Globus pallidus (tissue), 1 donor: ENCODE measurements at regions not wholly inside any gene's neighbourhood (a gene's known extent, or its start where the extent isn't known, plus 50 kb on each side); places are given as distances from the start of the nearest gene placed in this dataset.
"Not testable (repeated sequence)": the region's sequence is repeated elsewhere in the genome, so short reads cannot be mapped to it uniquely, and the experiment has no call there.

Source experiments
- DNase-seq: peaks from one replicate; pipeline ENCODE4 v3.0.0-alpha.2; 2015; ENCODE audit warnings: low spot score

- DNase-seq, result no peak
Measured at GRCh38 chr2:194100201-194100600, 1556.8 kb upstream of the SLC39A10 start.

DNA sequence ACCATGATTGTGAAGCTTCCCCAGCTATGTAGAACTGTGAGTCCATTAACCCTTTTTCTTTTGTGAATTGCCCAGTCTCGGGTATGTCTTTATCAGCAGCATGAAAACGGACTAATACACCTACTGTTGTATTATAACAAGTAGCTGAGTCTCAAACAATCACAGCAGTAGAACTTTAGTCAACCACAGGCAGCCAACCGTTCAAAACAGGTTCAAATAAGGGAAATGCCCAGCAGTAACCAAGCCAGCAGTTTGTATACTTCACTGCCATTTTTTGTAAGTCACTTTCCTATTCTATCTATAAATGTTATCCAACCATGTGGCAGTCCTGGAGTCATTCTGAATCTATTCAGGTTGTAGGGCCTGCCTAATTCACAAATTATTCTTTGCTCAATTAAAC lies 1560.6 kb upstream of the SLC39A10 start:
- no peak for DNase-seq

DNA sequence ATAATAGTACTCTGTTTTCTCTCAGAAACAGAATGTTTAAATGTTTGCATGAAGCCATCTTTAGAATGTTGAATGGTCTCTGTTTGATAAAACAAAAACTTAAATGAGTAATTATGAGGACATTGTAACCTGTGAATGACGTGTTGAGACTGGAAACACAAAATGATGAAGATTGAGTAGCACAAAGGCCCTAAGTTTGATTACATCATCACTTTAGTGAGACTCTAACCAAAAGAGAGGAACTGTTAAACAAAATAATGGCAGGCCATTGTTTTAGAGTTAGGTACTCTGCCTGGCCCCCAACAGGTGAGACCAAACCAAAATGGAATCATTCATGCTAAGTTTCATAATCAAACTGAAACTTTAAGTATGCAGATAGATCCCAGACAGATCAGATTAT lies 1561.7 kb upstream of the SLC39A10 start:
- DNase-seq, result no peak

- DNase-seq, result no peak
Measured at GRCh38 chr2:194090251-194090905, 1566.6 kb upstream of the SLC39A10 start.

GRCh38 chr2:194087089-194087958 lies 1569.7 kb upstream of the SLC39A10 start:
- no peak for DNase-seq

GRCh38 chr2:194086129-194086528 lies 1570.9 kb upstream of the SLC39A10 start:
- DNase-seq, result no peak

DNA sequence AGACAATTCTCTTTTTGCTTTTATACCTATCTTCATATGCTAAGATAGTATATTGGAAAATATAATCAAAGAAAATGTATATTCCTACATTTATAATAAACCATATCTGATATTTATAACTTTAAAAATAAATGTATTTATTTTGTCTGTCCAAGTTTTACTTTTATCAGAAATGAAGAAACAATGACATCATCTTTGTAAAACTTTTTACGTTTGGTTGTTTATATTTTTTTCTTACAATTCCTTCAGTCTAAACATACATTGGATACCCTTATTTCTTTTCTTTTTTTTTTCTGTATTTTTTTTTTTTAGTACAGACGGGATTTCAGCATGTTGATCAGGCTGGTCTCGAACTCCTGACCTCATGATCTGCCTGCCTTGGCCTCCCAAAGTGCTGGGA lies 1577.0 kb upstream of the SLC39A10 start:
- no peak for DNase-seq

- no peak for DNase-seq
Measured at GRCh38 chr2:194077366-194077765, 1579.7 kb upstream of the SLC39A10 start.

DNA sequence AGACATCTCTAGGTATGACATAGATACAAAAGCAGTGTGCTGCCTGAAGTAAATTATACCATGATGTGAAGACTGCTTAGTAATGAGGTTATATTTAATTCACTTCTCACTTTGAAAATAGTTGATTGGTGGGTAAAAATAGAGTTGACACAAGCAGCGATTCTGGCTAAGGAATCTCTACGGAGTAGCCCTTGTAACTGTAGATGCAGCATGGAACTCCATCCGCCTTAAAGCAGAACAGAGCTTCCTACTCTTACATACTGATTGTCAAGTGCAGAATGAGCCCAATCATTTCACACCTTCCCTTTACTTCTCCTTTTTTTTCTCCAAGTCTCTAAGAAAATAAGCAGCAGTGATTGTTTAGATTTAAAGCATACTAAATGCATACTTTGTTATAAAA lies 1594.6 kb upstream of the SLC39A10 start:
- no peak for DNase-seq

DNA sequence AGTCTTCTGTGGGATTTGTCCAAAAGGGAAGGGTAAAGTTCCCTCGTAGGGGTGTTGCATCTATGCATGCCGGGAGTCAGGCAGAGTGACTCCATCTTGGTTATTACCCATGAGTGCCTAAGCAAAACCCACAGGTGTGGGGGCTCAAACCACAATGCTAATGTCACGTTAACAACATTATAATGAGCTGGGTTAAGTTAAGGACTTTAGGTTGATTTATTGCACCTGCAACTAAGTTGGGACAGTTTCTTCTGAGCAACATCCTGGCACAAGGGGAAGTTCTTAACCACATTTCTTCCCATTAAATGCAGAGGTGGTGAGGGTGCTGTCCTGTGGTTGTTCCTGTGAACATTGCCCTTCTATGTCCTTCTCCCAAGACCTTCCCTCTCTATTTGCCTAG lies 1596.8 kb upstream of the SLC39A10 start:
- DNase-seq, result no peak

DNA sequence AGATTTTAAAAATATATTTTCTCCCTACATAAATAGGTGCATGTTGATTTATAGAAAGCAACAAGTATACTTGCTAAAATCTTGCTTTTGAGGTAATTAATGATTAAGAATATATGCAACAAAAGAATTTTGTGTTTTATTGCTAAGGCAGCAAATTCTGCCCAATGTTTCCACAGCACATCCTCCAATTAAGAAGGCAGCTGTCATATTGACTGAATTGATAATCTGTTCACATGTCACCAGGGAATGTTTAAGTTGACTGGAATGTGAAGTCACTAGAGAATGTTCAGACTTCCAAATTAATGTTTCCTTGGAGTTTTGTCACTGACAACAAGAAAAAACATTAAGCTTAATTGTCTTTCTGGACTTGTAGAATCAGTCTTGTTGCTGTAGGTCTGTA lies 1602.7 kb upstream of the SLC39A10 start:
- DNase-seq, result no peak

GRCh38 chr2:194044321-194044720 lies 1612.7 kb upstream of the SLC39A10 start:
- DNase-seq, result no peak

GRCh38 chr2:194021130-194021529 lies 1635.9 kb upstream of the SLC39A10 start:
- DNase-seq, result not testable (repeated sequence)

GRCh38 chr2:194020155-194020554 lies 1636.9 kb upstream of the SLC39A10 start:
- no peak for DNase-seq

GRCh38 chr2:194015751-194016150 lies 1641.3 kb upstream of the SLC39A10 start:
- no peak for DNase-seq

DNA sequence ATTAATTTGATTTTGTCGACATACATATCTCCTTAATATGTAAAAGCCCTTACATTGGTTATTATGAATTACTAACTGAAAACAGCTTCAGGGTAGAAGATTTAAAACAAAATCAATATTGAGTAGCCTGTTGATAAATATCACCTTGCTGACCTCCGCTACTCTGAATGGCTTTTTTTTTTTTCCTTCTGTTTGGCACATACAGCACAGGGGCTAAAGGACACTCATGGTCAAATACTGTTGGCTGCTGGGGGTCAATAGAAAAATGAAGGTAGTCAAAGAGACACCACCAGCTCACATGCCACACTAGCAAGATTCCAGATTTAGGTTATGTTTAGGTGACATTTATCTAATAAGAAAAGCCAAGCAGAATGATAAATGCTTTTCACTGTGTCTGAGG lies 1642.4 kb upstream of the SLC39A10 start:
- DNase-seq, result no peak

GRCh38 chr2:194004590-194005206 lies 1652.3 kb upstream of the SLC39A10 start:
- no peak for DNase-seq

- no peak for DNase-seq
Measured at GRCh38 chr2:194003911-194004310, 1653.1 kb upstream of the SLC39A10 start.

- no peak for DNase-seq
Measured at GRCh38 chr2:194002699-194003368, 1654.2 kb upstream of the SLC39A10 start.

- DNase-seq, result no peak
Measured at GRCh38 chr2:193990868-193991267, 1666.2 kb upstream of the SLC39A10 start.

- no peak for DNase-seq
Measured at GRCh38 chr2:193989645-193990044, 1667.4 kb upstream of the SLC39A10 start.

DNA sequence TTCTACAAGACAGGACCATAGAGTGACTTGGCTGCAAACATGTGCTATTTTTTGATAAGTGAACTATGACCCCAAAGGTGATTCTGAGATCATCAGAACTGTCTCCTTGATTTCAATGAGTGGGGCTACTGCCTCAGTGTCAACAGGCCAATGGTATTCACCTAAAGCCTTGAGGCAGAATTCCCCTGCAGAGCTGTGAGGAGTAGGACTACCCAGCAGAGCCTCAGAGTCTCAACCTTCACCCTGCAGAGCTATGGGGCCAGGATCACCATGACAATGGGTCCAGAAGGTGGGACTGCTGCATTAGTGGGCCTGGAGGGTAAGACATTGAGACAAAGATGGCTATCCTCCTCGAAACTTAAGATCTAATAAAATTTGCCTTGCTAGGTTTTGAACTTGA lies 1668.2 kb upstream of the SLC39A10 start:
- no peak for DNase-seq

GRCh38 chr2:193985272-193985671 lies 1671.8 kb upstream of the SLC39A10 start:
- DNase-seq, result no peak
